HG03196 (cell line): ENCODE measurements at regions not wholly inside any gene's neighbourhood (a gene's known extent, or its start where the extent isn't known, plus 50 kb on each side); places are given as distances from the start of the nearest gene placed in this dataset.
"Not testable (repeated sequence)": the region's sequence is repeated elsewhere in the genome, so short reads cannot be mapped to it uniquely, and the experiment has no call there.

Experiments used
- ATAC-seq: cut with Tn5 transposase; IDR thresholded peaks from one replicate; pipeline ENCODE4 v1.9.1; 2021; ENCODE audit not compliant: unreplicated experiment

GRCh38 chr17:77796176-77796860, 162.2 kb upstream of the TNRC6C start:
- no peak for ATAC-seq

- no peak for ATAC-seq
Observed at GRCh38 chr17:77798031-77798430, 160.5 kb upstream of the TNRC6C start.

- ATAC-seq = no peak
Observed at GRCh38 chr17:77798481-77798880, 160.0 kb upstream of the TNRC6C start.

GRCh38 chr17:77800816-77801215, 157.7 kb upstream of the TNRC6C start:
- ATAC-seq = no peak

GRCh38 chr17:77801545-77802332, 156.8 kb upstream of the TNRC6C start:
- no peak for ATAC-seq

- ATAC-seq = no peak
Observed at GRCh38 chr17:77802333-77802615, 156.2 kb upstream of the TNRC6C start.

- no peak for ATAC-seq
Observed at GRCh38 chr17:77802811-77803220, 155.7 kb upstream of the TNRC6C start.

- ATAC-seq = no peak
Observed at GRCh38 chr17:77803726-77804125, 154.8 kb upstream of the TNRC6C start.

GRCh38 chr17:77804796-77805426, 153.6 kb upstream of the TNRC6C start:
- no peak for ATAC-seq

GRCh38 chr17:77805970-77806369, 152.5 kb upstream of the TNRC6C start:
- ATAC-seq = not testable (repeated sequence)

GRCh38 chr17:77807051-77807745, 151.3 kb upstream of the TNRC6C start:
- no peak for ATAC-seq

- no peak for ATAC-seq
Observed at GRCh38 chr17:77807746-77808441, 150.6 kb upstream of the TNRC6C start.

- ATAC-seq = no peak
Observed at GRCh38 chr17:77808686-77809425, 149.6 kb upstream of the TNRC6C start.

- no peak for ATAC-seq
Observed at GRCh38 chr17:77809814-77810213, 148.7 kb upstream of the TNRC6C start.

GRCh38 chr17:77810536-77810935, 148.0 kb upstream of the TNRC6C start:
- no peak for ATAC-seq

GRCh38 chr17:77811521-77811920, 147.0 kb upstream of the TNRC6C start:
- ATAC-seq = no peak

GRCh38 chr17:77814091-77814772, 144.3 kb upstream of the TNRC6C start:
- no peak for ATAC-seq

- no peak for ATAC-seq
Observed at GRCh38 chr17:77815127-77815905, 143.2 kb upstream of the TNRC6C start.

- no peak for ATAC-seq
Observed at GRCh38 chr17:77817953-77818352, 140.6 kb upstream of the TNRC6C start.
